Transverse colon (tissue), 4 donors: ENCODE measurements at regions not wholly inside any gene's neighbourhood (a gene's known extent, or its start where the extent isn't known, plus 50 kb on each side); places are given as distances from the start of the nearest gene placed in this dataset.

Source experiments
- DNase-seq: peaks from one replicate; pipeline ENCODE4 v3.0.0-alpha.2; 2019
- H3K27ac ChIP-seq, 4 donors: fragments of 200-600 bp; sonication (generic); 2 replicates each; pipeline ENCODE4 v1.5.1; 2016 to 2018; ENCODE audit warnings: inconsistent platforms in 4 of 4
- H3K27me3 ChIP-seq: fragments of 200-600 bp; sonication (generic); 2 replicates; pipeline ENCODE4 v1.5.1; 2017; ENCODE audit warnings: inconsistent platforms
- H3K36me3 ChIP-seq, 4 donors: fragments of 200-600 bp; sonication (generic); 2 replicates each; pipeline ENCODE4 v1.5.1; 2017 to 2019; ENCODE audit warnings: inconsistent platforms in 4 of 4
- H3K4me1 ChIP-seq, 4 donors: fragments of 200-600 bp; sonication (generic); 2 replicates each; pipeline ENCODE4 v1.5.1; 2017 to 2020; ENCODE audit warnings: inconsistent platforms in 4 of 4
- H3K4me3 ChIP-seq, 4 donors: fragments of 200-600 bp; sonication (generic); 1 replicate in 1 of 4; 2 replicates in 3 of 4; pipeline versions ENCODE4 v1.5.1 to v1.6.1; 2017 to 2019; ENCODE audit warnings: inconsistent platforms in 4 of 4
- H3K9me3 ChIP-seq, 2 donors: fragments of 200-600 bp; sonication (generic); 2 replicates each; pipeline ENCODE4 v1.5.1; 2017 to 2019; ENCODE audit warnings: inconsistent platforms in 2 of 2
- CTCF ChIP-seq, 5 experiments: fragments of 200-600 bp in 3 of 5; fragments of 450-650 bp in 2 of 5; sonication (generic) in 3 of 5; IDR thresholded peaks; 1 replicate in 2 of 5; 2 replicates in 3 of 5; pipeline ENCODE4 v1.5.1; 2016 to 2017; ENCODE audit warnings: antibody characterized with exemption in 5 of 5, inconsistent platforms in 3 of 5, mild to moderate bottlenecking in 2 of 5, moderate library complexity in 1 of 5
- EP300 ChIP-seq: sonication (generic); formaldehyde crosslinking; IDR thresholded peaks from one replicate; pipeline ENCODE4 v1.6.1; 2017; ENCODE audit warnings: antibody characterized with exemption, low read depth
- POLR2A ChIP-seq: fragments of 450-650 bp; IDR thresholded peaks from one replicate; pipeline ENCODE4 v1.6.1; 2016; ENCODE audit warnings: antibody characterized with exemption, mild to moderate bottlenecking, moderate library complexity
- POLR2AphosphoS5 ChIP-seq, 3 donors: sonication (generic); formaldehyde crosslinking; IDR thresholded peaks; one replicate each; pipeline ENCODE4 v1.6.1; 2016; ENCODE audit warnings: antibody characterized with exemption in 3 of 3
- WGBS, 2 donors: methylation state at CpG; one replicate each; pipeline ENCODE4 v1.1.5; 2018; ENCODE audit warnings: low coverage in 1 of 2; 5-methylcytosine and 5-hydroxymethylcytosine counted together
- in situ Hi-C, 4 donors: fragments of 200-750 bp; cut with MboI; loops; one replicate each; pipeline versions ENCODE4 v1.15.0 to v1.15.1; 2017; ENCODE audit warnings: low sequenced_read_pairs in 3 of 4, low pct_ligation_motif_present in 1 of 4, low pct_unique_long_range_greater_than_20kb in 1 of 4
- intact Hi-C: fragments of 100-400 bp; cut with DNase I; formaldehyde crosslinking; loops from one replicate; pipeline ENCODE4 v1.15.1; 2023; ENCODE audit warnings: low total_unique reads

- peaks cover 6 to 37% (median 9%) of the 10 kb centered on the region in 4 donors for H3K4me1 ChIP-seq
- H3K27ac ChIP-seq: peak overlapping the region in 3 of 4 donors; percentile 73 to 78 (median 77)
- no peaks in the 10 kb centered on the region for H3K27me3 ChIP-seq
- H3K36me3 ChIP-seq: no peaks in the 10 kb centered on the region
- no peak for DNase-seq
- in situ Hi-C loops: no loop called here
- H3K9me3 ChIP-seq: peaks cover 0 to 12% of the 10 kb centered on the region in 2 donors
- no peak for TF ChIP-seq POLR2A
- TF ChIP-seq EP300: no peak
- no peak for TF ChIP-seq CTCF (IDR thresholded peaks at IDR 0.05)
- no peak for TF ChIP-seq POLR2AphosphoS5 (IDR thresholded peaks at IDR 0.05)
- no peak overlapping the region for H3K4me3 ChIP-seq
- intact Hi-C loops: no loop called here
Observed at GRCh38 chr10:31709476-31709875, 219.2 kb downstream of the ARHGAP12 start.

GRCh38 chr10:31709028-31709427, 219.6 kb downstream of the ARHGAP12 start:
- H3K4me3 ChIP-seq: no peak overlapping the region
- in situ Hi-C loops: no loop called here

GRCh38 chr10:31708474-31708873, 220.2 kb downstream of the ARHGAP12 start:
- Histone ChIP-seq H3K4me3 (no peak overlapping the region), H3K36me3 (no peaks in the 10 kb centered on the region), H3K27me3 (no peaks in the 10 kb centered on the region), H3K9me3 (peaks cover 0 to 12% of the 10 kb centered on the region in 2 donors), H3K4me1 (peaks cover 6 to 37% (median 9%) of the 10 kb centered on the region in 4 donors), H3K27ac (peak overlapping the region; percentile 73 to 78 (median 77))
- TF ChIP-seq EP300: no peak
- no peak for TF ChIP-seq CTCF (IDR thresholded peaks at IDR 0.05)
- TF ChIP-seq POLR2A: no peak
- TF ChIP-seq POLR2AphosphoS5 (IDR thresholded peaks at IDR 0.05): no peak
- 79% methylated on average over 9 of the region's 9 CpGs; no CpG with 5 or more reads in 1 of the 2 donors for WGBS, 2 donors
- intact Hi-C loops: no loop called here
- in situ Hi-C loops: no loop called here
- DNase-seq: no peak

More at GRCh38 chr10:31709028-31709427, 219.6 kb downstream of the ARHGAP12 start:
- peak in 2 of 5 experiments; percentile 3 to 8 for TF ChIP-seq CTCF (IDR thresholded peaks at IDR 0.05)
- no peak for TF ChIP-seq POLR2A
- intact Hi-C loops: no loop called here
- Histone ChIP-seq H3K4me1 (peaks cover 6 to 37% (median 9%) of the 10 kb centered on the region in 4 donors), H3K27ac (peak overlapping the region; percentile 73 to 78 (median 77)), H3K36me3 (no peaks in the 10 kb centered on the region), H3K9me3 (peaks cover 0 to 12% of the 10 kb centered on the region in 2 donors), H3K27me3 (no peaks in the 10 kb centered on the region)
- WGBS, 2 donors: 56 to 62% methylated on average over 3 of the region's 3 CpGs
- no peak for DNase-seq

- TF ChIP-seq POLR2AphosphoS5 (IDR thresholded peaks at IDR 0.05) (no peak), CTCF (IDR thresholded peaks at IDR 0.05) (no peak), EP300 (no peak), POLR2A (no peak)
- Histone ChIP-seq H3K36me3 (no peaks in the 10 kb centered on the region), H3K27ac (peak overlapping the region; percentile 73 to 78 (median 77)), H3K4me1 (peaks cover 6 to 37% (median 9%) of the 10 kb centered on the region in 4 donors), H3K9me3 (peaks cover 0 to 12% of the 10 kb centered on the region in 2 donors), H3K4me3 (no peak overlapping the region), H3K27me3 (no peaks in the 10 kb centered on the region)
- in situ Hi-C loops: no loop called here
- intact Hi-C loops: no loop called here
- DNase-seq: no peak
- 19 to 22% methylated on average over 3 of the region's 3 CpGs for WGBS, 2 donors
Observed at GRCh38 chr10:31708046-31708445, 220.6 kb downstream of the ARHGAP12 start.
